ENCODE measurements at regions not wholly inside any gene's neighbourhood (a gene's known extent, or its start where the extent isn't known, plus 50 kb on each side); places are given as distances from the start of the nearest gene placed in this dataset.

DNA sequence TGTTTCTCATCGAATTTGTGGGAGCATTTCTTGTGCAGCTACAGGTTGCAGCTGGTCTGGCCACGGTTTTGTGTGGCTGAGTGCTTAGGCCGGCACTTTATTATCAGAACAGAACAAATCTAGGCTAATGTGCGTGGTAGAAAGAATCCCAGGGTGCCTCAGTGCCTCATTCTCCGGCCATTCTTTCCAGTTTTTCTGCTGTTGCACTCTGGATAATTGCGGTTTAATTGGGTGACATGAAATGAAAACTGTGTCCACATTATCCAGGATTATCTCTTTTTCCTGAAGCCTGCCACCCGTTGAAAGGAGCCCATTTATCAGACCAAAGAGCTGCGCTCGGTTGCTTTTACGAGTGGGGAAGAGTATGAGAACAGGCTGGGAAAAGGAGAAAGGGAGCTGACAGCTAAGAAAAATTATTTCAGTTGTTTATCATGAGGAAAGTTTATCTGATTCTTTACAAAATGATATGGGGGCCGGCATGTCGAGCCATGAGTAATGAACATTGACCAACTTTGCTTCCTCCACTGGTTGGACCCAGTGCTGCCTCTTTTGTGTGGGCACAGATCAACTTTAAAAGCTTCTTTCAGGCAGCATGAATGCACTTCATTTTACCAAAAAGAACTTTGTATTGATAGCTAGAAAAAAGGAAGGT lies 117.0 kb upstream of the SOX21 start:
- TF ChIP-seq, protein P1, sequence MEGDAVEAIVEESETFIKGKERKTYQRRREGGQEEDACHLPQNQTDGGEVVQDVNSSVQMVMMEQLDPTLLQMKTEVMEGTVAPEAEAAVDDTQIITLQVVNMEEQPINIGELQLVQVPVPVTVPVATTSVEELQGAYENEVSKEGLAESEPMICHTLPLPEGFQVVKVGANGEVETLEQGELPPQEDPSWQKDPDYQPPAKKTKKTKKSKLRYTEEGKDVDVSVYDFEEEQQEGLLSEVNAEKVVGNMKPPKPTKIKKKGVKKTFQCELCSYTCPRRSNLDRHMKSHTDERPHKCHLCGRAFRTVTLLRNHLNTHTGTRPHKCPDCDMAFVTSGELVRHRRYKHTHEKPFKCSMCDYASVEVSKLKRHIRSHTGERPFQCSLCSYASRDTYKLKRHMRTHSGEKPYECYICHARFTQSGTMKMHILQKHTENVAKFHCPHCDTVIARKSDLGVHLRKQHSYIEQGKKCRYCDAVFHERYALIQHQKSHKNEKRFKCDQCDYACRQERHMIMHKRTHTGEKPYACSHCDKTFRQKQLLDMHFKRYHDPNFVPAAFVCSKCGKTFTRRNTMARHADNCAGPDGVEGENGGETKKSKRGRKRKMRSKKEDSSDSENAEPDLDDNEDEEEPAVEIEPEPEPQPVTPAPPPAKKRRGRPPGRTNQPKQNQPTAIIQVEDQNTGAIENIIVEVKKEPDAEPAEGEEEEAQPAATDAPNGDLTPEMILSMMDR (IDR thresholded peaks at IDR 0.05) = no peak
- TF ChIP-seq POLR2AphosphoS5 (IDR thresholded peaks at IDR 0.05; ENCODE audit: low read depth, low read length) (no peak), TCF7L2 (IDR thresholded peaks at IDR 0.05; ENCODE audit: low read depth, low read length) (no peak)
- TF ChIP-seq, protein P2, sequence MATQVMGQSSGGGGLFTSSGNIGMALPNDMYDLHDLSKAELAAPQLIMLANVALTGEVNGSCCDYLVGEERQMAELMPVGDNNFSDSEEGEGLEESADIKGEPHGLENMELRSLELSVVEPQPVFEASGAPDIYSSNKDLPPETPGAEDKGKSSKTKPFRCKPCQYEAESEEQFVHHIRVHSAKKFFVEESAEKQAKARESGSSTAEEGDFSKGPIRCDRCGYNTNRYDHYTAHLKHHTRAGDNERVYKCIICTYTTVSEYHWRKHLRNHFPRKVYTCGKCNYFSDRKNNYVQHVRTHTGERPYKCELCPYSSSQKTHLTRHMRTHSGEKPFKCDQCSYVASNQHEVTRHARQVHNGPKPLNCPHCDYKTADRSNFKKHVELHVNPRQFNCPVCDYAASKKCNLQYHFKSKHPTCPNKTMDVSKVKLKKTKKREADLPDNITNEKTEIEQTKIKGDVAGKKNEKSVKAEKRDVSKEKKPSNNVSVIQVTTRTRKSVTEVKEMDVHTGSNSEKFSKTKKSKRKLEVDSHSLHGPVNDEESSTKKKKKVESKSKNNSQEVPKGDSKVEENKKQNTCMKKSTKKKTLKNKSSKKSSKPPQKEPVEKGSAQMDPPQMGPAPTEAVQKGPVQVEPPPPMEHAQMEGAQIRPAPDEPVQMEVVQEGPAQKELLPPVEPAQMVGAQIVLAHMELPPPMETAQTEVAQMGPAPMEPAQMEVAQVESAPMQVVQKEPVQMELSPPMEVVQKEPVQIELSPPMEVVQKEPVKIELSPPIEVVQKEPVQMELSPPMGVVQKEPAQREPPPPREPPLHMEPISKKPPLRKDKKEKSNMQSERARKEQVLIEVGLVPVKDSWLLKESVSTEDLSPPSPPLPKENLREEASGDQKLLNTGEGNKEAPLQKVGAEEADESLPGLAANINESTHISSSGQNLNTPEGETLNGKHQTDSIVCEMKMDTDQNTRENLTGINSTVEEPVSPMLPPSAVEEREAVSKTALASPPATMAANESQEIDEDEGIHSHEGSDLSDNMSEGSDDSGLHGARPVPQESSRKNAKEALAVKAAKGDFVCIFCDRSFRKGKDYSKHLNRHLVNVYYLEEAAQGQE (IDR thresholded peaks at IDR 0.05; ENCODE audit: insufficient read depth in 1 of 2, low read depth in 2 of 2, low read length in 1 of 2) = no peak

All from Panc1 (cell line).